ENCODE measurements at regions not wholly inside any gene's neighbourhood (a gene's known extent, or its start where the extent isn't known, plus 50 kb on each side); places are given as distances from the start of the nearest gene placed in this dataset.

DNA sequence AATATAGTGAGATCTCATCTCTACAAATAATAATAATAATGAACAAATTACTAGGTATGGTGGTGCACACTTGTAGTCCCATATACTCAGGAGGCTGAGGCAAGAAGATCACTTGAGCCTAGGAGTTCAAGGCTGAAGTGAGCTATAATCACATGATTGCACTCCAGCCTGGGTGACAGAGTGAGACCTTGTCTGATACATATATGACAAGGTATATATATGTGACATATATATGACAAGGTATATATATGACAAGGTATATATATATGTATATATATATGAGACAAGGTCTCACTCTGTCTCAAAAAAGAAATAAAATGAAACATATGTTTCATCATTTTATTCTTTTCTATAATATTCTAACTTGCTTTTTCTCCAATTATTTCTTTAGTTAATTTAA is 278.1 kb upstream of the TET2 start:
- DNase-seq (ENCODE audit: unreplicated experiment) = no peak

DNA sequence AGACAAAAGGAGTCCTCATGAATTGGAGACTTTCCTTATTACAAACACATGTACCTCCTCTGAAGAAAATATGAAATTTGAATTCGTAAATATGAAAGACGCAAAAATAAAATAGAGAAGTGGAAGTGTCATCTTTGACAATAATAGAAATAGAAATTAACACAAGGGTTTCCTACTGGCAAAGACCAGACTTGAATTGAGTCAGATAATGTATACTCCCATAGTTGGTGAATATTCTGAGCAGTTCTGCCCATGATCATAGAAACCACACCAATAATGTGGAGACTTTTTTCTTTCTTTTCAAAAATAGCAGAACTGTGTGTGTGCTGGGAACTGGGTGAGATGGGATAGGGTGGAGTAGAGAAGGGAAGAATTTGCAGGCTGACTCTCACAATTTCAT is 277.7 kb upstream of the TET2 start:
- Mint-ChIP-seq H3K9me3 (ENCODE audit: unreplicated experiment) (no peaks in the 10 kb centered on the region), H3K27me3 (ENCODE audit: insufficient read depth, unreplicated experiment) (no peaks in the 10 kb centered on the region), H3K4me1 (ENCODE audit: insufficient read depth, unreplicated experiment) (peaks cover 6% of the 10 kb centered on the region), H3K36me3 (ENCODE audit: insufficient read depth, unreplicated experiment) (no peaks in the 10 kb centered on the region), H3K27ac (ENCODE audit: low read depth, unreplicated experiment) (no peak overlapping the region), H3K4me3 (ENCODE audit: unreplicated experiment) (no peak overlapping the region)
- DNase-seq (ENCODE audit: unreplicated experiment) = no peak
- ChIA-PET POLR2A (no interaction called here), CTCF (no interaction called here)
- BruUV-seq (replicated peaks) = no TSS peak
- intact Hi-C loops (cut with micrococcal nuclease) = no loop called here
- TF ChIP-seq, protein P1, sequence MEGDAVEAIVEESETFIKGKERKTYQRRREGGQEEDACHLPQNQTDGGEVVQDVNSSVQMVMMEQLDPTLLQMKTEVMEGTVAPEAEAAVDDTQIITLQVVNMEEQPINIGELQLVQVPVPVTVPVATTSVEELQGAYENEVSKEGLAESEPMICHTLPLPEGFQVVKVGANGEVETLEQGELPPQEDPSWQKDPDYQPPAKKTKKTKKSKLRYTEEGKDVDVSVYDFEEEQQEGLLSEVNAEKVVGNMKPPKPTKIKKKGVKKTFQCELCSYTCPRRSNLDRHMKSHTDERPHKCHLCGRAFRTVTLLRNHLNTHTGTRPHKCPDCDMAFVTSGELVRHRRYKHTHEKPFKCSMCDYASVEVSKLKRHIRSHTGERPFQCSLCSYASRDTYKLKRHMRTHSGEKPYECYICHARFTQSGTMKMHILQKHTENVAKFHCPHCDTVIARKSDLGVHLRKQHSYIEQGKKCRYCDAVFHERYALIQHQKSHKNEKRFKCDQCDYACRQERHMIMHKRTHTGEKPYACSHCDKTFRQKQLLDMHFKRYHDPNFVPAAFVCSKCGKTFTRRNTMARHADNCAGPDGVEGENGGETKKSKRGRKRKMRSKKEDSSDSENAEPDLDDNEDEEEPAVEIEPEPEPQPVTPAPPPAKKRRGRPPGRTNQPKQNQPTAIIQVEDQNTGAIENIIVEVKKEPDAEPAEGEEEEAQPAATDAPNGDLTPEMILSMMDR (IDR thresholded peaks at IDR 0.05; ENCODE audit: unreplicated experiment) = no peak

More for the DNA sequence above, 278.1 kb upstream of the TET2 start:
- intact Hi-C loops (cut with micrococcal nuclease) = no loop called here
- CTCF ChIA-PET = no interaction called here
- POLR2A ChIA-PET = no interaction called here
- TF ChIP-seq, protein P1 (IDR thresholded peaks at IDR 0.05; ENCODE audit: unreplicated experiment) = no peak
- no peaks in the 10 kb centered on the region for H3K9me3 Mint-ChIP-seq (ENCODE audit: unreplicated experiment)
- BruUV-seq (replicated peaks) = no TSS peak
- H3K27me3 Mint-ChIP-seq (ENCODE audit: insufficient read depth, unreplicated experiment) = no peaks in the 10 kb centered on the region
- H3K4me3 Mint-ChIP-seq (ENCODE audit: unreplicated experiment) = no peak overlapping the region
- no peaks in the 10 kb centered on the region for H3K36me3 Mint-ChIP-seq (ENCODE audit: insufficient read depth, unreplicated experiment)
- peaks cover 6% of the 10 kb centered on the region for H3K4me1 Mint-ChIP-seq (ENCODE audit: insufficient read depth, unreplicated experiment)
- no peak overlapping the region for H3K27ac Mint-ChIP-seq (ENCODE audit: low read depth, unreplicated experiment)

DNA sequence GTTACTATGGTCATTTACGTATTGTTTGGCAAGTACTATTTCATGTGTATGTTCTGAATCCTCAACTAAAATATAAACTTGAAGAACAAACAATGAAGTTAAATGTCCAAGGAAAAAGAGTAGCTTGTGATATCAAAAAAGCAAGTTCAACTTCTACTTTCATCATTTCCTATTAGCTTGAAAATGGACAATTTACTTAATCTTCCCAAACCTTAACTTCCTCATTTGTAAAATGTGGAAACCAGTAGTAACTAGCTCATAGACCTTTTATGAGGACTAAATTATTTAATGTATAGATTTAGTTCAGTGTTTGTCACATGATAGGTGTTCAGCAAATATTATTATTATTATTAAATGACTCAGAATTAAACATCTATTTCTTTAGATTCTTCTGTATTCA is 276.8 kb upstream of the TET2 start:
- DNase-seq (ENCODE audit: unreplicated experiment) = no peak
- BruUV-seq (replicated peaks) = no TSS peak
- intact Hi-C loops (cut with micrococcal nuclease) = no loop called here
- H3K27ac Mint-ChIP-seq (ENCODE audit: low read depth, unreplicated experiment) = no peak overlapping the region
- no peaks in the 10 kb centered on the region for H3K36me3 Mint-ChIP-seq (ENCODE audit: insufficient read depth, unreplicated experiment)
- peaks cover 6% of the 10 kb centered on the region for H3K4me1 Mint-ChIP-seq (ENCODE audit: insufficient read depth, unreplicated experiment)
- ChIA-PET POLR2A (interaction anchor here (0.6 kb wide), 1 partner anchor 394 kb away, joined by 3 read pairs; no protein-coding TSS in a partner anchor), CTCF (no interaction called here)
- no peaks in the 10 kb centered on the region for H3K9me3 Mint-ChIP-seq (ENCODE audit: unreplicated experiment)
- H3K27me3 Mint-ChIP-seq (ENCODE audit: insufficient read depth, unreplicated experiment) = no peaks in the 10 kb centered on the region
- TF ChIP-seq, protein P1 (IDR thresholded peaks at IDR 0.05; ENCODE audit: unreplicated experiment) = no peak
- H3K4me3 Mint-ChIP-seq (ENCODE audit: unreplicated experiment) = no peak overlapping the region

DNA sequence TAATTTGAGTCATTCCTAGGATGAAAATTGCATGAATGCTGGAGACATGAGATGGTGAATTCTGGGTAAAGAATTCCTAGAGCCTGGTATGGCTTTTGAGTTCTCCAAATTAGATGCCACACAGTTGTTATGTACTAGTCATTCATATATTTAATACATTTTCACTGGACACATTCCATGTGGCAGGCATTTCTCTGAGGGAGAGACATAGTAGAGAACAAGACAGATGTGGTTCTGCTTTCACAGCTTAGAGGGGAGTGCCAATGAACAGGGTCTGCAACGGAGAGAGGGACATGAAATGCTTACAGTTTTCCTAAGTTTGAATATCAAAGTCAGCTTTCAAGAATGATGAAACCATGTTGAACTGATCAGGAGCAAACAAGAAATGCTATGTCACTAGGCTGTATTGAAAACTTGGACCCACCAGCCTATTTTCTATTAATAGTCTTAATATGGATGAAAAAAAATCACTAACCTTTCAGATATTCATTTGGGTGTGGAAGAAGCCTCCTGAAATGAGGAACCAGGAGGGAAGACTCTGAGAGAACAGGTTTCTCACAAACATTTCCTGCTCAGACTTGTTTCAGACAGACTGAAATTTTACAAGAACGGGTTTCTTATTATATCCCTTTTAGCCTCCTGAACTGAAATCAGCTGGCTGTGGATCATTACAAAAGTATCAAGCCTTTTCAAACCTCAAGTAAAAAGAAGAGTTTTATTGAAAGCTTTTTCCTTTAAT is 276.0 kb upstream of the TET2 start:
- Mint-ChIP-seq H3K27me3 (ENCODE audit: insufficient read depth, unreplicated experiment) (no peaks in the 10 kb centered on the region), H3K4me1 (ENCODE audit: insufficient read depth, unreplicated experiment) (peaks cover 6% of the 10 kb centered on the region), H3K9me3 (ENCODE audit: unreplicated experiment) (no peaks in the 10 kb centered on the region), H3K27ac (ENCODE audit: low read depth, unreplicated experiment) (no peak overlapping the region), H3K4me3 (ENCODE audit: unreplicated experiment) (no peak overlapping the region), H3K36me3 (ENCODE audit: insufficient read depth, unreplicated experiment) (no peaks in the 10 kb centered on the region)
- no peak for DNase-seq (ENCODE audit: unreplicated experiment)
- TF ChIP-seq, protein P1 (IDR thresholded peaks at IDR 0.05; ENCODE audit: unreplicated experiment) = no peak
- ChIA-PET POLR2A (no interaction called here), CTCF (interaction anchor here (0.7 to 1.4 kb wide), 4 partner anchors 10 to 874 kb away, joined by 3 to 4 read pairs (median 4); partner anchors contain the start of gene PPA2)
- intact Hi-C loops (cut with micrococcal nuclease) = no loop called here
- BruUV-seq (replicated peaks) = no TSS peak

Measured in MCF 10A (cell line).